ENCODE measurements at regions not wholly inside any gene's neighbourhood (a gene's known extent, or its start where the extent isn't known, plus 50 kb on each side); places are given as distances from the start of the nearest gene placed in this dataset.

DNA sequence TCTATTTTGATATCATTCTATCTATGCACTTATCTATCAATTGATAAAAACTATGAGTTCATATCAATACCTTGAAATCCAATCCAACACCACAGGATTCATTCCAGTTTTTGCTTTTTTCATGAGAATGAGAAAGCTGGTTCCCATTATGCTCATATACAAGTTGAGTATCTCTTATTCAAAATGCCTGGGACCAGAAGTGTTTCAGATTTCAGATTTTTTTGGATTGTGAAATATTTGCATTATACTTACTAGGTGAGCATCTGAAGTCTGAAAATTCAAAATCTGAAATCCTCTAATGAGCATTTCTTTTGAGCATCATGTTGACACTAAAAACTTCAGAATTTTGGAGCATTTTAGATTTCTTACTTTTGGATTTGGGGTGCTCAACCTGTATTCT lies 67.8 kb upstream of the DCBLD2 start:
- H3K9me3 ChIP-seq (ENCODE audit: control insufficient read depth, low read length) = no peaks in the 10 kb centered on the region
- H3K36me3 ChIP-seq (ENCODE audit: control insufficient read depth in 1 of 2, insufficient read depth in 2 of 2, low read length in 1 of 2) = no peaks in the 10 kb centered on the region
- no peak for ATAC-seq (ENCODE audit: low FRiP score)

DNA sequence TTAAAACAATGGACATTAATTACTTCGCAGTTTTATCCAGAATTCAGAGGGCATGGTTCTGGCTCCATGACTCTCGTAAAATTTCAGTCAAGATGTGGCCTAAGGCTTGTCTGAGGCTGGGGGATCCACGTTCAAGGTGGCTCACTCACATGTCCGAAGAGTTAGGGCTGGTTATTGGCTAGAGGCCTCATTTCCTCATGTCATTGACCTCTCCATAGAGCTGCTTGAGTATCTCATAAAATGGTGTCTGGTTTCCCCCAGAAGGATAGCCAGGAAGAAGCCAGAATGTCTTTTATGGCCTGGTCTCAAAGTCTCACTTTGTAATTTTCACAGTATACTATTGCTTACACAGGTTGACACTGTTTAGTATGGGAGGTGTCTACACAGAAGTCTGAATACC lies 67.3 kb upstream of the DCBLD2 start:
- H3K4me3 ChIP-seq (ENCODE audit: low read length in 2 of 2) = no peak overlapping the region
- ATAC-seq (ENCODE audit: low FRiP score) (no peak), DNase-seq (no peak)
- H3K27me3 ChIP-seq (ENCODE audit: control insufficient read depth in 1 of 2, insufficient read depth in 2 of 2, low read length in 1 of 2) = no peaks in the 10 kb centered on the region
- 89 to 90% methylated on average over 4 of the region's 4 CpGs for WGBS, 2 donors
- intact Hi-C loops (cut with DNase I) = no loop called here
- H3K36me3 ChIP-seq (ENCODE audit: control insufficient read depth in 1 of 2, insufficient read depth in 2 of 2, low read length in 1 of 2) = no peaks in the 10 kb centered on the region
- H3K9me3 ChIP-seq (ENCODE audit: control insufficient read depth, low read length) = no peaks in the 10 kb centered on the region
- no peaks in the 10 kb centered on the region for H3K4me1 ChIP-seq (ENCODE audit: control insufficient read depth in 1 of 2, insufficient read depth in 2 of 2, low read length in 2 of 2)
- no peak overlapping the region for H3K27ac ChIP-seq (ENCODE audit: low read depth in 1 of 2, low read length in 2 of 2)

More for the DNA sequence above, 67.8 kb upstream of the DCBLD2 start:
- DNase-seq = no peak
- H3K4me1 ChIP-seq (ENCODE audit: control insufficient read depth in 1 of 2, insufficient read depth in 2 of 2, low read length in 2 of 2) = no peaks in the 10 kb centered on the region
- no peak overlapping the region for H3K27ac ChIP-seq (ENCODE audit: low read depth in 1 of 2, low read length in 2 of 2)
- no peaks in the 10 kb centered on the region for H3K27me3 ChIP-seq (ENCODE audit: control insufficient read depth in 1 of 2, insufficient read depth in 2 of 2, low read length in 1 of 2)
- intact Hi-C loops (cut with DNase I) = no loop called here
- no peak overlapping the region for H3K4me3 ChIP-seq (ENCODE audit: low read length in 2 of 2)

DNA sequence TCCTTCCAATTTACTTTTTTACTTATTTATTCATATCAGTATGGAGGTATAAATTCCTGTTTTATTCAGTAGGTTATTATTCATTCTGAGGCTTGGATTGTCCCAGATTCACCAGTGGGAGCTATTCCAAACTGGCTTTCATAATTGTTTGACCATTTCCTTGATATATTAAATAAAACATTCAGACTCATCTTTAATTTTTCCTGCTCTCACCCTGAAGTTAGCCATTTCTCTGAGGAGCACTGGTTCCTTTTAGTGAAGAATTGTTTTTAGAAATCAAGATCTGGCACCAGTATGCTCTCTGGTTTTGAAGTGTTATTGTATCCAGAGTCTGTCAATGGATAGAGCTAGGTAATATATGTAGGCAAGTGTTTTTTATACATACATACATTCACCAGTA lies 66.9 kb upstream of the DCBLD2 start:
- Histone ChIP-seq H3K4me1 (ENCODE audit: control insufficient read depth in 1 of 2, insufficient read depth in 2 of 2, low read length in 2 of 2) (no peaks in the 10 kb centered on the region), H3K9me3 (ENCODE audit: control insufficient read depth, low read length) (no peaks in the 10 kb centered on the region), H3K27me3 (ENCODE audit: control insufficient read depth in 1 of 2, insufficient read depth in 2 of 2, low read length in 1 of 2) (no peaks in the 10 kb centered on the region), H3K4me3 (ENCODE audit: low read length in 2 of 2) (no peak overlapping the region), H3K36me3 (ENCODE audit: control insufficient read depth in 1 of 2, insufficient read depth in 2 of 2, low read length in 1 of 2) (no peaks in the 10 kb centered on the region), H3K27ac (ENCODE audit: low read depth in 1 of 2, low read length in 2 of 2) (no peak overlapping the region)
- intact Hi-C loops (cut with DNase I) = no loop called here
- DNase-seq (no peak), ATAC-seq (ENCODE audit: low FRiP score) (no peak)

DNA sequence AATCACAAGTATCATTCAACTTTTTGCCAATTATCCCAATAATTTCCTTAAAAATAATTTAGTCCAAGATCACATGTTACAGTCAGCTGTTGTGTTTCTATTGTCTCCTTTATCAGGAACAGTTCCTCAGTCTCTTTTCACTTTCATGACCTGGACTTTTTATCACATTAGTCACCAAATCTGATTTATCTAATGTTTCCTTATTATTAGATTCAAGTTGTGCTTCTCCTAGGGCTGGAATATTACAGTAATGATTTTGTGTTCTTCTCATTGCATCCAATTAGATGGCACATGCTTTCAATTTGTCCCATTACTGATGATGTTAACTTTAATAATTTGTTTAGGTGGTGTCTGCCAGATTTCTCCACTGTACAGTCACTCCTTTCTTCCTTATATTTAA lies 66.3 kb upstream of the DCBLD2 start:
- H3K9me3 ChIP-seq (ENCODE audit: control insufficient read depth, low read length) = no peaks in the 10 kb centered on the region
- no peak overlapping the region for H3K27ac ChIP-seq (ENCODE audit: low read depth in 1 of 2, low read length in 2 of 2)
- DNase-seq (no peak), ATAC-seq (ENCODE audit: low FRiP score) (no peak)
- H3K4me1 ChIP-seq (ENCODE audit: control insufficient read depth in 1 of 2, insufficient read depth in 2 of 2, low read length in 2 of 2) = peaks cover 0 to 1% of the 10 kb centered on the region in 2 donors
- H3K27me3 ChIP-seq (ENCODE audit: control insufficient read depth in 1 of 2, insufficient read depth in 2 of 2, low read length in 1 of 2) = no peaks in the 10 kb centered on the region
- no peak overlapping the region for H3K4me3 ChIP-seq (ENCODE audit: low read length in 2 of 2)
- H3K36me3 ChIP-seq (ENCODE audit: control insufficient read depth in 1 of 2, insufficient read depth in 2 of 2, low read length in 1 of 2) = no peaks in the 10 kb centered on the region
- intact Hi-C loops (cut with DNase I) = no loop called here

DNA sequence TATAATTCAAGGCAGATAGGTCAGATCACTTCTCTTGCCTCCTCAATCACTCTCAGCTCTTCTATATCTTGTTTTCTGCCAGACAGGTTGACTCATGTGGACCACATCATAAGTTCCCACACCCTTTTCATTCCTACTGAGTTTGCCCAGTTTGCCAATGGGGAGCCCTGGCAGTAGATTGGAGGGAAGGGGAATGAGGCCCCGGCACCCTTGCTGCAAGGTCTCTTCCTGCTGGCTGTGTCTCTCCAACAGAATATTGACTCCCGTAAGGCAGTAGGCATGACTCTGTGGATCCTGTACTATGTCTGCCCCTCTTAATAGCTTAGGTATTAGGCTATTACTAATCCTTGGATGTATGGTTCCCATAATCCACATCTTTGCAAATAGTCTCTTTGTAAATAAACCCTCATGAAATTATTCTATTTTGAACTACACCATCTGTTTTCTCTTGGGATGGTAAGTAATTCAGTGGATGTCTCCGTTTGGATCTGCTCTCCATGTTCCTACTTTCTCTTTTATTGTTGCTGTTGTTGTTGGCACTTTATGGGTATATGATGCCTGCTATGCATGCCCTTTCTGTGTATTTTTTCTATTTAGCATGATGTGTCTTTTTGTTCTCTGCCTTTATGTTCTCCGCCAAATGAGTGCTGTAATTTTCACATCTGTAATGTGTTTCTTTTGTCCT lies 65.5 kb upstream of the DCBLD2 start:
- WGBS, 2 donors = 78 to 82% methylated on average over 4 of the region's 4 CpGs
- ATAC-seq (ENCODE audit: low FRiP score) (no peak), DNase-seq (no peak)
- Histone ChIP-seq H3K9me3 (ENCODE audit: control insufficient read depth, low read length) (no peaks in the 10 kb centered on the region), H3K4me1 (ENCODE audit: control insufficient read depth in 1 of 2, insufficient read depth in 2 of 2, low read length in 2 of 2) (peaks cover 0 to 1% of the 10 kb centered on the region in 2 donors), H3K27ac (ENCODE audit: low read depth in 1 of 2, low read length in 2 of 2) (no peak overlapping the region), H3K4me3 (ENCODE audit: low read length in 2 of 2) (no peak overlapping the region), H3K36me3 (ENCODE audit: control insufficient read depth in 1 of 2, insufficient read depth in 2 of 2, low read length in 1 of 2) (no peaks in the 10 kb centered on the region), H3K27me3 (ENCODE audit: control insufficient read depth in 1 of 2, insufficient read depth in 2 of 2, low read length in 1 of 2) (no peaks in the 10 kb centered on the region)
- intact Hi-C loops (cut with DNase I) = no loop called here

DNA sequence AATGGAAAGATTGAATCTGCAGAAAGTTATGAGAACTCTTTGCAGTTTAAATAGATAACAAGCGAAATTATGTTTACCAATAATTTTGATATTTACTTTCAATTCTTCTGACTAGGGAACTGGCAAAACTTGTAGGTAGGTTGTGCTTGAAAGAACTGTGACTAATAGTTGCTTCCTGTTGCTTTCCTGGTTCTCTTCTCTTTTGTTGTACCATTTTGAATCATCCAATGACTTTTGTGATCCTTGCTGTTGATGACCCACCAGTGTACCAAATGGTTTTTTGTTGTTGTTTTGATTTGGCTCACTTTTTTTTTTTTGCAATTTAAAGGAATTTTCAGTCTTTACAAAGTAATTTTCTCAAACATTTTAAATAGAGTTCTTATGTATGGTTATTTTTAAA lies 64.9 kb upstream of the DCBLD2 start:
- H3K36me3 ChIP-seq (ENCODE audit: control insufficient read depth in 1 of 2, insufficient read depth in 2 of 2, low read length in 1 of 2) = no peaks in the 10 kb centered on the region
- H3K9me3 ChIP-seq (ENCODE audit: control insufficient read depth, low read length) = no peaks in the 10 kb centered on the region
- H3K4me1 ChIP-seq (ENCODE audit: control insufficient read depth in 1 of 2, insufficient read depth in 2 of 2, low read length in 2 of 2) = peaks cover 0 to 1% of the 10 kb centered on the region in 2 donors
- no peak for DNase-seq
- ATAC-seq (ENCODE audit: low FRiP score) = no peak
- 91 to 98% methylated on average over 1 of the region's 1 CpG for WGBS, 2 donors
- intact Hi-C loops (cut with DNase I) = no loop called here
- H3K4me3 ChIP-seq (ENCODE audit: low read length in 2 of 2) = no peak overlapping the region
- no peak overlapping the region for H3K27ac ChIP-seq (ENCODE audit: low read depth in 1 of 2, low read length in 2 of 2)
- H3K27me3 ChIP-seq (ENCODE audit: control insufficient read depth in 1 of 2, insufficient read depth in 2 of 2, low read length in 1 of 2) = no peaks in the 10 kb centered on the region

DNA sequence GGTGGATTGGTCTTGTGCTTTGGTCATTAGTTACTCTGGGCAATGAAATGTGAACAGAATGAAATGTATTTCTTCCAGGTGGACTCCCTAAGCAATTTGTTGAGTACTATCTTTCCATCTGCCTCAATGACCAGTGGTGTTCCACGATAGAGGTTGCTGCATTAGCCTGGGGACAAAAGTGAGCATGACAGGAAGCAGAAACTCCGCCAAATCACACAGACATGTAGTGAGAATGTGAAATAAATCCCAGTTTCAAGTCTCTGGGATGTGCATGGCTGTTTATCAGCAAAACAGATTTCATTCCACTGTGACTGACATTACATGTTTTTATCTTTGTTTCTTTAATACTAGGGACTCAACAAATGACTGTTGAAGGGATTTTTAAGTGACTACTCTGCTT lies 63.3 kb upstream of the DCBLD2 start:
- intact Hi-C loops (cut with DNase I) = no loop called here
- no peak for DNase-seq
- Histone ChIP-seq H3K36me3 (ENCODE audit: control insufficient read depth in 1 of 2, insufficient read depth in 2 of 2, low read length in 1 of 2) (no peaks in the 10 kb centered on the region), H3K27ac (ENCODE audit: low read depth in 1 of 2, low read length in 2 of 2) (no peak overlapping the region), H3K27me3 (ENCODE audit: control insufficient read depth in 1 of 2, insufficient read depth in 2 of 2, low read length in 1 of 2) (no peaks in the 10 kb centered on the region), H3K4me3 (ENCODE audit: low read length in 2 of 2) (no peak overlapping the region), H3K4me1 (ENCODE audit: control insufficient read depth in 1 of 2, insufficient read depth in 2 of 2, low read length in 2 of 2) (peaks cover 0 to 1% of the 10 kb centered on the region in 2 donors), H3K9me3 (ENCODE audit: control insufficient read depth, low read length) (no peaks in the 10 kb centered on the region)
- 75 to 85% methylated on average over 2 of the region's 2 CpGs for WGBS, 2 donors
- no peak for ATAC-seq (ENCODE audit: low FRiP score)

DNA sequence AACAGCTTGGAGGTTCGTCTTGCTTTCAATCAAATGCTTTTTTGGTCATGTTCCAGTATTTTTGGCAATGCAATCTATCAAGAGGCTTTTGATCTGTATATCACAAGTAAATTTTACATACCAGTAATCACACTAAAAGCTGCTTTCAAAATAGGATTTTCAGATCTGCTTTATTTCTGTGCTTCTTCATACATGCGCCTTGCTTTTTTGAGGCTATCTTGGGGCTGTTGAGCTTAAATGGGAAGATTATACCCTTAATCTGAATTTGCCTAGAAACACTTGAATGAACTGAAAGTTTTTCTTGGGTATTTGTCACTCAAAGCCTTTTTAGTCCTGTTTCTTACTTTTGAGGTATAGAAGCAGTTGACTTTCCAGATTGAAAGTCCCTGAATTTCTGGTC lies 62.1 kb upstream of the DCBLD2 start:
- H3K4me1 ChIP-seq (ENCODE audit: control insufficient read depth in 1 of 2, insufficient read depth in 2 of 2, low read length in 2 of 2) = peaks cover 0 to 1% of the 10 kb centered on the region in 2 donors
- intact Hi-C loops (cut with DNase I) = no loop called here
- ATAC-seq (ENCODE audit: low FRiP score) (no peak), DNase-seq (no peak)
- no peaks in the 10 kb centered on the region for H3K27me3 ChIP-seq (ENCODE audit: control insufficient read depth in 1 of 2, insufficient read depth in 2 of 2, low read length in 1 of 2)
- 67 to 68% methylated on average over 2 of the region's 2 CpGs for WGBS, 2 donors
- H3K27ac ChIP-seq (ENCODE audit: low read depth in 1 of 2, low read length in 2 of 2) = no peak overlapping the region
- H3K9me3 ChIP-seq (ENCODE audit: control insufficient read depth, low read length) = no peaks in the 10 kb centered on the region
- no peak overlapping the region for H3K4me3 ChIP-seq (ENCODE audit: low read length in 2 of 2)
- no peaks in the 10 kb centered on the region for H3K36me3 ChIP-seq (ENCODE audit: control insufficient read depth in 1 of 2, insufficient read depth in 2 of 2, low read length in 1 of 2)

DNA sequence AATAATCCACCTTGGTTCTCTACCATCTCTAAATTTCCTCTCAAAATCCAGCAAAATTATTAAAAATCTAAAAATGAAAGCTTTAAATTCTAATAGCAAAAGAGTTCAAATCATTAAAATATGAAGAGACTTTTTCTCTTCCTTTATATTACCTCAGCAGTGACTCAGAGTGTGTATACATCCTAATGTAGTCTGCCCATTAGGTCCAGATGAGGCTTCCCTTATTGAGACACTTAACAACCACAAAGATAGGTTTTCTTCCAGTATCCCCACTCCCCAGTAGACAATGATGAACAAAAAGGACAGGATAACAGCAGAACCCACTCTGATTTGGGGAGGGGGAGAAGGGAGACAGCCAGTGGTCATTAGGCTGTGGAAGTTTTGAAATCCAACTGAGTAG lies 61.5 kb upstream of the DCBLD2 start:
- Histone ChIP-seq H3K9me3 (ENCODE audit: control insufficient read depth, low read length) (no peaks in the 10 kb centered on the region), H3K4me3 (ENCODE audit: low read length in 2 of 2) (no peak overlapping the region), H3K4me1 (ENCODE audit: control insufficient read depth in 1 of 2, insufficient read depth in 2 of 2, low read length in 2 of 2) (peaks cover 0 to 1% of the 10 kb centered on the region in 2 donors), H3K36me3 (ENCODE audit: control insufficient read depth in 1 of 2, insufficient read depth in 2 of 2, low read length in 1 of 2) (no peaks in the 10 kb centered on the region), H3K27ac (ENCODE audit: low read depth in 1 of 2, low read length in 2 of 2) (no peak overlapping the region), H3K27me3 (ENCODE audit: control insufficient read depth in 1 of 2, insufficient read depth in 2 of 2, low read length in 1 of 2) (no peaks in the 10 kb centered on the region)
- intact Hi-C loops (cut with DNase I) = no loop called here
- no peak for DNase-seq
- ATAC-seq (ENCODE audit: low FRiP score) = no peak
